Stimulated activated CD8-positive, alpha-beta memory T cell treated with anti-CD3 and anti-CD28 coated beads, Interleukin-12 subunit alpha, Interleukin-12 subunit beta, amount 100 ng/mL, for 24 hours (primary cell): ENCODE measurements at regions not wholly inside any gene's neighbourhood (a gene's known extent, or its start where the extent isn't known, plus 50 kb on each side); places are given as distances from the start of the nearest gene placed in this dataset.
"Not testable (repeated sequence)": the region's sequence is repeated elsewhere in the genome, so short reads cannot be mapped to it uniquely, and the experiment has no call there.

Source experiments
- DNase-seq: peaks from one replicate; pipeline ENCODE4 v3.0.0-alpha.2; 2020; ENCODE audit errors: extremely low read depth

DNA sequence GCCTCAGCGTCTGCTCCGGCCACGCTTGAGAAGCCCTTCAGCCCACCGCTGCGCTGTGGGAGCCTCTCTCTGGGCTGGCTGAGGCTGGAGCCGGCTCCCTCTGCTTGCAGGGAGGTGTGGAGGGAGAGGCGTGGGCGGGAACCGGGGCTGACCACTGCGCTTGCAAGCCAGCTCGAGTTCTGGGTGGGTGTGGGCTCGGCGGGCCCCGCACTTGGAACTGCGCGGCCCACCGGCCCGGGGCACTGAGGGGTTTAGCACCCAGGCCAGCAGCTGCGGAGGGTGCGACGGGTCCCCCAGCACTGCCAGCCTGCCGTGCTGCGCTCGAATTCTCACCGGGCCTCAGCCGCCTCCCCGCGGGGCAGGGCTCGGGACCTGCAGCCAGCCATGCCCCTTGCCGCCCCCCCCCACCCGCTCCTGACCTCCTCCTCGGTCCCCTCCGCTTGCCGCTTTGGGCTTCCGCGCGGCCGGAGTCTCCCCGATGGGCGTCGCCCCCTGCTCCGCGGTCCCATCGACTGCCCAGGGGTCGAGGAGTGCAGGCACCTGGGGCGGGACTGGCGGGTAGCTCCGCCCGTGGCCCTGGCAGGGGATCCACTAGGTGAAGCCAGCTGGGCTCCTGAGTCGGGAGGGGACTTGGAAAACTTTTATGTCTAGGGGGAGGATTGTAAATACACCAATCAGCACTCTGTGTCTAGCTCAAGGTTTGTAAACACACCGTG is 106.7 kb downstream of the RAP2B start:
- no peak for DNase-seq

DNA sequence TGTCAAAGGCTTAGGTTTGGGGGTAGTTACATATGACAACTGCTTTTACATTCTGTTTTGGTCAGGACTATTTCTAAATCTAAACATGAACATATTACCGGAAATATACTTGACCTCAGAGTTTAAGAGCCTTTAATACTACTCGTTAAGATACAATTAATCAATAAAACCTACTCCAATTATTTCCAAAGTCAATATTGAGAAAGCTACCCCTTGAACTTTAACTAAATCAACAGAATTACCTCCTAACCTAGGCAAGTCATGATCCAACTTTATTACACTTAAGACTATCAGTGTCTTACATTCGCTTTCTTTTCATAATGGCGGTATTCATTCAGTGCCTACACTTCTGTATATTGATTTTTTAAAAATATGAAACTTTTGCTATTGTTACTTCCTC is 107.7 kb downstream of the RAP2B start:
- DNase-seq, result no peak

DNA sequence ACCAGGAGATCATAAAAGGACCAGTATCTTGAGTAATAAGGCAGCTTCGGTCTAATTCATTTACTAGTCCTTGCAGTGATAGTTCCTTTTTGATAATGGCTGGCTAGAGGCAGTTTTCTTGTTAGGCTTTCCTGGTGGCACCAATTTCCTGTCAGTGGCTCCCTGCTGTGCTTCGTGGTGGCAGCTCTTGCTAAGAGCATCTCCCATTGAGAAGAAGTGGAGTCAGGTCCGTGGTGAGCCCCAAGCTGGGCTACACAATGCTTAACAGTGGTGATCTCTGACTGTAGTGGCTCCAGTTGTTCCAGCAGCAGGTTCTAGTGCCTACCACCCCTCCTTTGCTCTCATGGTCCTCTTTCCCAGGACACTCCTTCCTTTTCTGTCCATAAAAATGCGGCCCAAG is 111.2 kb downstream of the RAP2B start:
- DNase-seq, result no peak

DNA sequence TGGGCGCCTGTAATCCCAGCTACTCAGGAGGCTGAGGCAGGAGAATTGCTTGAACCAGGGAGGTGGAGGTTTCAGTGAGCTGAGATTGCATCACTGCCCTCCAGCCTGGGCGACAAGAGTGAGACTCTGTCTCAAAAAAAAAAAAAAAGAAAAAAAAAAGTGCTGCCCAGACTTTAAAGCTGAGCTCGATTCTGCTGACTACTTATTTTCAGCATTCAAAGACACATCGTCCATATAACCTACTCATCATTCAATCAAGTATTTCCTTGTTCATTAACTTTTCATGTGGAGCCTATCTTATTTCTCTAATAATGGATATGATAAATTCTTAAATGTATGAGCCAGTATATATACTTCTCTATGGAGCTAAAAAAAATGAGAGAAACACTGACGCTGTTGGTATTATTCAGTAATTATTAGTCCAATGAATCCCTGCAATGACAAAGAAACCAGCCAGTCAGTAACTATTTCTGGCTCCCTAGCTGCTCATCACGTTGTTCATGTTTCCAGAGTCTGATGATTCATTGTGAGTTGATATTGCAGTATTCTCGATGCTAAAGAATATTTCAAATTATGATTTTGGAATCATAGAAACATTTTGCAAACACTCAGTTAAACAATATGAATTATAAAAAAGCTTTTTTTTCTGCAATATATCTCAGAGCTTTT is 111.9 kb downstream of the RAP2B start:
- no peak for DNase-seq

DNA sequence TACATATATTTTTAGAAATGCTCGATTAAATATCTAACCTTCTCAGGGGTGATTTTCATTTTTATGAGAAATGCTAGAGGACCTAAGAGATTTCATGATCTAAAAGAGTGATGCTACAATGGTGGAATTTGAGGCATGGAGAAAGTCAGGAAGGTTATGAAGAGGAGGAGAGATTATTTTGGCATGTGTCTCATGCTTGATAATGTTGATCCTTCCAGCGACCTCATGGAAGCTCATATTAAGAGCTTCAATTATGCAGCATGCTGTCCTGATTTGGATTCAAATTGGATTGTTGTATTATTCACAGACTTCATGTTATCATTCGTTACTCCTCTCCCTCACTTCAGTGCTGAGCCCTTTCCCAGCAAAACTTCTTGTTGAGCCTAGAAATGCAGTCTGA is 112.5 kb downstream of the RAP2B start:
- DNase-seq, result no peak

DNA sequence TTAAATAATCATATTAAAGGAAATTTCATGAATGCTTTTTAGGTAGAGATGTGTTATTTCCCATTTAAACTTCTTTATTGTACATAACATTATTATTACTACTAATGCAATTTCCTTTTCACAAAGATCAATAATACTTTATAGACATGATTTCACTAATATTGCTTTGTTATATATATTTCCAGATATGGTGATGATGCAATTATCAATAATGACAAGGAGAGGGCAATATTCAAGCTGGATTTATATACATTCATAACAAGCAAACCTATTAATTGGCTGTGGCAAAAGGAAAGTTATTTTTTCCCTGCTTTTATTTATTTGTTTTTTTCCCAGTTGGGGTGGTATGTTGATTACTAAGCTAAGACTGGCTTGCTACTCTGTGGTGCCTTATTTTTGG is 113.5 kb downstream of the RAP2B start:
- no peak for DNase-seq

DNA sequence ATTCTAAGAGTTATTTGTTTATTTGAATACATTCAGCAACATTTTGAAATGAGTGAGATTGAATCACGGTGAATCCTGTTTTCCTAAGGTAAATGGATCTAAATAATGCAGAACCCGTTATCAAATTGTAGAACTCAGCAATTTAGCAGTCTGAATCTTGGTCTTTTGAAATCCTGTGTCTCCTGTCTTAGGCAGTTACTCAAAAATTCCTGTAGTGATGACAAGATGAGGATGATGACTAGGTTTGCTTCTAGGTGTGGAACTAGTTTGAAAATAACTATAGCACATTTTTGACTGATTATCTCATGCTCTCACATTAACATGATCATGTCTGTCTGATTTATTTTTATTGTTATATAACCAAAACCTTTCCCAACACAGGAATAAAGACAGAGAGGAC is 115.0 kb downstream of the RAP2B start:
- no peak for DNase-seq

DNA sequence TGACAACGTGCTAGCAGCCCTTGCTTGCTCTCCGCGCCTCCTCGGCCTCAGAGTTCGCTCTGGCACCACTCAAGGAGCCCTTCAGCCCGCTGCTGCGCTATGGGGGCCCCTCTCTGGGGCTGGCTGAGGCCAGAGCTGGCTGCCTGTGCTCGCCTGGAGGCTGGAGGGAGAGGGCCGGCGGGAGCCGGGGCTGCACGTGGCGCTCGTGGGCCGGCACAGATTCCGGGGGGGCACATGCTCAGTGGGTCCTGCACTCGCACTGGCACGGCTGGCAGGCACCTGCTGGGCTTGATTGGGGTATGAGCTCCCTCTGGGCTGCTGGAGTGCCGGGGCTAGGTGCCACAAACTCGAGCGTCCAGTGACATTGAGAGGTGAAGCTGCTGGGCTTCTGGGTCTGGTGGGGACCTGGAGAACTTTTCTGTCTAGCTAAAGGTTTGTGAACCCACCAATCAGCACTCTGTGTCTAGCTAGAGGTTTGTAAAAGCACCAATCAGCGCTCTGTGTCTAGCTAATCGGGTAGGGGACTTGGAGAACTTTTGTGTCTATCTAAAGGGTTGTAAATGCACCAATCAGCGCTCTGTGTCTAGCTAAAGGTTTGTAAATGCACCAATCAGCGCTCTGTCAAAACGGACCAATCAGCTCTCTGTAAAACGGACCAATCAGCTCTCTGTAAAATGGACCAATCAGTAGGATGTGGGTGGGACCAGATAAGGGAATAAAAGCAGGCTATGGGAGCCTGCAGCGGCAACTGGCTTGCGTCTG is 119.4 kb downstream of the RAP2B start:
- not testable (repeated sequence) for DNase-seq

DNA sequence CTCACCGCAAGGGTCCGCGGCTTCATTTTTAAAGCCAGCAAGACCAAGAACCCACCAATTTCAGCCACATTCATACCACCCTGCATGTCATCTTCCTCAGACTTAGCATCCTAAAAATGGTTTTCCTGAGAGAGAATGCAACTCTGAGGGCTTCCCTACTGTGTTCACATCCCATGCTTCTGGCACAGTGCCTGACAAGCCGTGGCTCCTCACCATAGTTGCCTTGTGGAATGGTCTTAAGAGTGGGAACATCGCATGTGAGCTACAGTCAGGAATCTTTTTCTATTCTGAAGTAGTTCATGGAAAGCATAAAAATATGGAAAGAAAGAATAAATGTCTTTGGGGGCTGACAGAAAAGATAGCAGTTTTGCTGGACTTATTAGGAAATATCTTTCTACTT is 120.3 kb downstream of the RAP2B start:
- DNase-seq, result no peak

DNA sequence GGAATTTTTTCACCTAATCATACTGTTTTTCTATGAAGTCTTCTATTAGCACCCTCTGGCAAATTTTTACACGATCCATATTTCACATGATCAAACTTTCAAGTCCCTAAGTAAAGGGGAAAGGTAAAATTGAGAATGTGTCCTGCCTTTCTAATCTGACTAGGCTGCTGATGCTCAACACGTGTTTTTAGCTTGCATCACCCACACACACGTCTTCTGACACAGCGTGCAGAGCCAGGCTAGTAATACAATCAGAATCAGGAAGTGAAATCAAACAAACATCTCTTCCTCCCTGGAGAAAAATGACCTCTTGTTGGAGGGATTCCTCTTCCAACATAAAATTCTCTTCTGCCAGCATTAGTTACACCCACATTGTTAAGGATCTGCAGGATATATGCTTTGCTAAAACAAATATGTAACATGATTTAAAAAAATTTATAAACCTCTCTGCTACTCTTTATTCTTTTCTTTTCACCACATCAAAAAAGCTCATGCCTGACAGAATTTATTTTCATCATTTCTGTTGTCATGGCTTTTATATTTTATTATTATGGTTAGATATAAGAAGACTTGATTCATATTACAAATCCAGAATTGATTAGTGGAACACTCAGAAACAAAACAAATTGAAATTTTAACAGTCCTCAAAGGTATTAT is 122.4 kb downstream of the RAP2B start:
- DNase-seq, result no peak

DNA sequence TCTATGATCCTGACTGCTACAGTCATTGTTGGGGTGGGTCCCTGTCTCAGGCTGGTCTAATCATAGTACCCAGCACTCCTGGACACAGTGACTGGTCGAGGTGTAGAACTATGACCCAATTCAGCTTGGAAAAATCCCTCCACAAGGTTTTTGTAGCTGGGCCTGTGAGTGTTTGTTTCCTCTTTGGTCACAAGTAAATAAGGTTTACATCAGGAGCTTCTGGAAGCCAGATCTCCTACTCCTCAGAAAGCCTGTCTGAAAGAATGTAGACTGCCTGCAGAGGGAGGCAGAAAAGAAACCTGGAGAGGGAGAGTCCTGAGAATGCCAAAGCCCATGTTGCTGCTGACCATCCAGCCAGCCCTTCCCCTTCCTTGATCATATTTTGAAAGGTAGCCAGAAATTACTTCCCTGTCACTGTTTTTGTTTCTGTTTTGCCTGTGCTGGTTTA is 123.2 kb downstream of the RAP2B start:
- no peak for DNase-seq

DNA sequence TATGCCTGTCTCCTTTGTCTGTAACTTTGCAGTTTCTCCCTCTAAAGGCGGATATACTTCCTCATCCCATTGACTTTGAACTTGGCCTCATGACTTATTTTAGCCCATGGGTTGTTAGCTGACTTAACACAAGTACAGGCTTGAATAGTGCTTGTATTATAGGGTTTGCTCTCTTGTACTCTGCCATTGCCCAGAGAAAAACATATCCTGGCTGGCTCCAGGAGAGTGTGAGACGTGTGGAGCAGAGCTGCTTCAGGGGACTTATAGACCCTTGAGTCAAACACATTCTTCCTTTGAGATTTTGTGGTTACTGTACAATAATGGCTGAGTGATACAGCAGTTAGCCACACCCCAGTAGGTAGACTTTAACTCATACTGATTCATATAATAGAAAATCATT is 124.0 kb downstream of the RAP2B start:
- DNase-seq, result no peak

DNA sequence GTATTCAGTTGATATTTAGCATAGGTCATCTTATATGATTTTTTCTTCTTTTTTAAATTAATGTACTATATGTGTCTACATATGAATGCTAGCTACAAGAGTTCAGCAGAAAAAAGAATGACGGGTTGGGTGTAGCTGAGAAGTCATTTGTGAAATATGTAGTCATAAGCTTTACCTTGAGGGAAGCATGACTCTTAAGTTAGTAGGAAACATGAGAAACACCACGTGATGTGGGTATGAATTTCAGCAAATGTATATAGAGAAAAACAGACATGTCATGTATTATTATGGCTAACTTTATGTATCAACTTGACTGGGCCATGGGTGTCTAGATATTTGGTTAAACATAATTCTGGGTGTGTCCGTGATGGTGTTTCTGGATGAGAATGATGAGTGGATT is 125.0 kb downstream of the RAP2B start:
- DNase-seq, result no peak

DNA sequence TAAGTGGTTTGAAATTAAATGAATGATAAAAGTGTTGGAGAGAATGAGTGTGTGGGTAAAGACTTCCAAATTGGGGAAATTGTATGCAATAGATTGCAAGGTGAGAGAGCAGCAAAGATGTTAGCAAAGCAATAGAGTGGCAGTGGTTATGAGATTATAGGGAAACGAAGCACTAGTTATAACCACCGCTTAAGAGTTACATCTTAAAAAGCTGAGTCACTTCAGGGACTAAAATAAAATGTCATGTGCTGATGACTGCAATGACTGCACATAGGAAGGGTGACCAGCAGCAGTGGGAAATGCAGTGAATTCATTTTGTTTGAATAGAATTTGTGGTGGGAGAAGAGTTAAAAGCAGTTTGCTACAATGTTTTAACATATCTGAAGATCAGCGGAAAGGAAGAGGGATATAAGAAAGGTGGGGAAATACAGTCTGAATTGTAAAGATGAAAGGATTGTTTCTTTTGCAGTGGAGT is 127.3 kb downstream of the RAP2B start:
- no peak for DNase-seq

DNA sequence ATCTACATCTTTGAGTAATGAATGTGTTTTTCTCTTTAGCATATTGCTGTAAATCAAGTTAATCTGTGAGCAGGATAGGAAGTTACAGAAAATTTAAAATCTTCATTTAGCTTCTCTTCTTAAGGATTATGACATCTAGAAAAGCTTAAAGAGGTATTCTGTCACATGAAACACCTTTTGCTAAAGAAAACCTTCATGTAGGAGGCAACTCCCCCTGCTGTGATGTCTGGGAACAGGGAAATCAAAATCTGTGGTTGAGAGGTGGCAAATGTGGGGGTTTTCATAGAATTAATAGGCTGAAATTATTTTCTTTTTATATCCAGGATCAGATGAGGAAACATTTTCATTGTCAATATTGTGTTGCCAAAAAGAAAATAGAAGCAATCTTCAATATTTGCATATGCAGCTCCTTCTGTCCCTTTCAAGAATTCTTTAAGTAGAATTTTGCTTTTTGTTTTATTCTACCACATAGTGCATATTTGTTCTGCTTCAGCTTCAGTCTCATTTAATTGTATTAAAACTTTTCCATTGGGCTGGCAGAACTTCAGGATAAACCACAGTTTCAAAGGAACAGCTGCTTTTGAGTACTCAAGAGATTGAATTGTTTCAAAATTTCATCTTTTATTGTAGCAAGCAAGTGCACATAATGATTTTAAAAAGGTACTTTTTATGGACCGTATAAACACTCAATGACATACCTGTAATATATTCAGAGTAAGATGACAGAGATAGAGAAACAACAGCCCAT is 128.4 kb downstream of the RAP2B start:
- no peak for DNase-seq

DNA sequence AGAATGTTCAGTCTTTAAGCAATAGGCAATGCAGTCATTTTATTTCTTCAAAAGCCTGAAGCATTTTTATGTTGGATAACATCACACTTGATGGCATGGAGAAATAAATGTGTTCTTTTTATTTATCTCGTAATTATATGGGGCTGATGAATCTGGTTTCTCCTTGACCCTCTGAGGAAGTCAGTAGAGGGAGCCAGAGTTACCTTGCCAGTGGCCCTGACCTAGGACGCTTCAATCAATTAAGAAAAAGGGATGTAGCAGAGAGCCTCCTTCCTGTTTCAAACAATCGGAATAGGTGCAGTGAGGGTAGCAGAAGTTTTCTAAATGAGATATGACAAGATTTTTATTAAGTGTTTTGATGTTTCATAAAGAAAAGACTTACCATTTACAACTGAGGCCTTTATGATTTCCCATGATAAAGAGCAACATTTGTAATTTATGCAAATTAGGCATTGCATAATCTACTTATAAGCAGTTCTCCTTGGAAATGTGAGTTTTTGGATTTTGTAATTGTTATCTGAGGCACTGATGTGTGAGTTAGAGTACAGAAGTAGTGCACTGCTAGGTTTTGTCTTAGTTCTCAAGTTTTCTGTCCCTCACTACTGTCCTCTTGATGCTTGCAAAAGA is 129.1 kb downstream of the RAP2B start:
- DNase-seq, result no peak

DNA sequence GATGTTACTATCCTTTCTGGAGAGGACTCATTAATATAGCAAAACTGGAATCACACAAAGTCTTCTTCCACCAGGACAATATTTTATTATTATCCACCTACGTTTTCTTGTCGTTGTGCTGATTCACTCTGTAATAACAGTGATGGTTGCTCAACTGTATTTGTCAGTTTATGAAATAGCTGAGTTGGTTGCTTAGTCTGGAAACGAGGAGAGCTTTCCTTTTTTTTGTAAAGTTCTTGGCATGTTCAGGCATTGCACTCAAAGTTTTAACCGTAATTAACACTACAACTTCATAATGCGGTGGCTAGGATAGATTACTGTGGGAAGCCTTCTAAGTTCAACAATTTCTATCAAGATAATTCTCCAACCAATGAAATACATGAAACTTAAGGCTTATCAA is 131.2 kb downstream of the RAP2B start:
- DNase-seq, result no peak

DNA sequence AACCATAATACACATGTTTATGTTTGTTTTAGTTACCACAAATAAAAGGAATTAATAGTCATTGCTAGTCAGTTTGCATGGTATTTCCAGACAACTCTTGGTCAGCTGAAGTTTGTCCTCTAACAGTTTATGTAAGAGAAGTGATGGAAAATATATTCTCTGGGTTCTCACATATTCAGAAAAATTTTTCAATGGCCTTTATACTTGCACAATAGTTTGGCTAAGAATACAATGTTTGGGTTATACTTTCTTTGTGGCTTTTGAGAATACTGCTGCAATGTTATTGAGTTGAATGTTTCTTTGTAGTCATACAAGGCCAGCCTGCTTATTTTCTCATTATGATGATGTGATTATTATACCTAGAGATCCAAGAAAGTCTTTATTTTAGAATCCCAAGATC is 133.9 kb downstream of the RAP2B start:
- no peak for DNase-seq

DNA sequence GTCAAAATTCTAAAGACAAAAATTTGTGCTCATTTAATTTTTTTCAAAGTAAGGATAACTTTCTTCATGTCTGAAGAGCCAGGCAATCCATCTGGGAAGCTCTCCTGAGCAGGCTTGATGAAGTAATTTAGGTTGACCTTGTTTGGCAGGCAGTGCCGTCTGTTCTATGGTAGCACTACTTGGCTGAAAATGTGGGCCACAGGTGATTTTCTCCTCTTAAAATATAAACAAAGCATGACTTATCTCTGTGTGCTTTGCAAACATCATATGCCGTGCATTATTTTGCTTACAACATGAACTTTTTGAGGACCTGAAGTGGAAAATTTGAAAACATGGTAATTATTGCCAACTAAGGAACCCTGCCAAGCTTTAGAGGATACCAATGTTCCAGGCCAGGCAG is 143.2 kb downstream of the RAP2B start:
- no peak for DNase-seq

DNA sequence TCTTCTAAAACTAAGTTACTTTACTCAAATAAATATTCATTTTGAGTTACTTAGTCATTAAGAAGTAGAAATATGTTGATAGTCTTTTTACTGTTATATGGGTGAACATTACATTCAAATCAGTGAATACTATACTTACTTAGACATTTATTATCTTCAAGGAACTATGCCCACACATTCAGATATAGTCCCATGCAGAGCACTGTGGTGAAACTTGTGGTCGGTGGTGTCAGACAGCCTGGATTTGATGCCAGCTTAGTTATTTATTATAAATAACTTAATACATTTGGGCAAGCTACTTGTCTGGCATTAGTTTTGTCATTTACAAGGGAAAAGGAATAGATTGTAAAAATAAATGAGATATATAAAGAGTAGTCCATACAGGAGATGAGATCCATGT is 149.5 kb downstream of the RAP2B start:
- no peak for DNase-seq

DNA sequence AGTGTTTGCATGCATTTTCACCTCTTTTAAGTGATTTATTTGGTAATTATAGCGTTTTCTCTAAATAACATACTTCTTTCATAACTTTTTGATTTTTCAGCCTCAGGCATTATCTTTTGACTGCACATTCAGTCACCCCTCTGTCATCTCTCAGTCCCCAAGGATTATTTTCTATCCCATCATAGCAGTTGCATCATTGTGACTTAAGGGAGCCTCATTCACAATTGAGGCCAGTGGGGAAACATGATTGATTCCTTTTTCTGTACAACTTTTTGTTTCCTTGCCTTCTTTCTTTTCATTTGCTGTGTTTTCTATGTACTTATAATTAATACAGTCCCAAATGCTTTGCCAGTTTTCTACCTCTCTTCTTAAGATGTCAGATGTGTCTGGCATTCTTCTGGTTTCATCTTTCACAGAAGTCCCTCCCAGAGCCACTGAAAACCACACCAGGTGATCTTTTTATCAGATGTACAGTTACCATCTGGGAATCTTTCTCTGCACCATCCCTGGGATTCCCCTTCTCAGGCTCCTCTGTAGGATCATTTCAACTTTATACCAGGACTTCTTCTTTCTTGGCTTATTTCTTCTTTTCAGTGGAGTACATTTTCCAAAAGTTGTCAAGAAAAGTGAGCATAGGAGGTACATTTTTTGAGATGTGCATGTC is 151.4 kb downstream of the RAP2B start:
- no peak for DNase-seq
